HG03280 (cell line): ENCODE measurements at regions not wholly inside any gene's neighbourhood (a gene's known extent, or its start where the extent isn't known, plus 50 kb on each side); places are given as distances from the start of the nearest gene placed in this dataset.

Experiments used
- ATAC-seq: cut with Tn5 transposase; IDR thresholded peaks from one replicate; pipeline ENCODE4 v1.9.1; 2021; ENCODE audit warnings: mild to moderate bottlenecking, moderate library complexity; ENCODE audit not compliant: unreplicated experiment

GRCh38 chr2:121895723-121896571 lies 140.5 kb downstream of the TSN start:
- no peak for ATAC-seq

- peak; percentile 69 for ATAC-seq
Measured at GRCh38 chr2:121897335-121897970, 142.0 kb downstream of the TSN start.

GRCh38 chr2:121898483-121898882 lies 143.0 kb downstream of the TSN start:
- ATAC-seq: no peak

GRCh38 chr2:121900391-121900790 lies 144.9 kb downstream of the TSN start:
- no peak for ATAC-seq

- ATAC-seq: no peak
Measured at GRCh38 chr2:121902171-121902591, 146.7 kb downstream of the TSN start.

- no peak for ATAC-seq
Measured at GRCh38 chr2:121902616-121903015, 147.2 kb downstream of the TSN start.

GRCh38 chr2:121903037-121903689 lies 147.7 kb downstream of the TSN start:
- ATAC-seq: no peak

- no peak for ATAC-seq
Measured at GRCh38 chr2:121904656-121905055, 149.2 kb downstream of the TSN start.

- no peak for ATAC-seq
Measured at GRCh38 chr2:121905201-121905600, 149.8 kb downstream of the TSN start.

GRCh38 chr2:121906170-121906569 lies 150.7 kb downstream of the TSN start:
- ATAC-seq: no peak

GRCh38 chr2:121907928-121908327 lies 152.5 kb downstream of the TSN start:
- no peak for ATAC-seq

- ATAC-seq: no peak
Measured at GRCh38 chr2:121910139-121910538, 154.7 kb downstream of the TSN start.

- ATAC-seq: no peak
Measured at GRCh38 chr2:121911036-121911435, 155.6 kb downstream of the TSN start.

- no peak for ATAC-seq
Measured at GRCh38 chr2:121917143-121917542, 161.7 kb downstream of the TSN start.

- ATAC-seq: no peak
Measured at GRCh38 chr2:121918231-121918630, 162.8 kb downstream of the TSN start.

- no peak for ATAC-seq
Measured at GRCh38 chr2:121919803-121920202, 164.4 kb downstream of the TSN start.

GRCh38 chr2:121925466-121925865 lies 170.0 kb downstream of the TSN start:
- no peak for ATAC-seq

GRCh38 chr2:121943285-121943684 lies 187.8 kb downstream of the TSN start:
- ATAC-seq: no peak

- no peak for ATAC-seq
Measured at GRCh38 chr2:121944072-121944831, 188.8 kb downstream of the TSN start.

GRCh38 chr2:121947674-121948073 lies 192.2 kb downstream of the TSN start:
- no peak for ATAC-seq

GRCh38 chr2:121949271-121949670 lies 193.8 kb downstream of the TSN start:
- ATAC-seq: no peak
